ENCODE measurements at regions not wholly inside any gene's neighbourhood (a gene's known extent, or its start where the extent isn't known, plus 50 kb on each side); places are given as distances from the start of the nearest gene placed in this dataset.
A peak's percentile ranks its signal among the peaks of the same experiment; 100 is the strongest.

- intact Hi-C loops (cut with micrococcal nuclease; ENCODE audit: unreplicated experiment), result loop anchor here (10.0 kb wide), 1 partner anchor 112 kb away; no protein-coding TSS in a partner anchor
- Mint-ChIP-seq H3K4me1 (ENCODE audit: low read depth, unreplicated experiment) (peaks cover 14% of the 10 kb centered on the region), H3K9me3 (ENCODE audit: low read depth, unreplicated experiment) (no peaks in the 10 kb centered on the region), H3K27ac (ENCODE audit: unreplicated experiment) (no peak overlapping the region), H3K27me3 (ENCODE audit: unreplicated experiment) (no peaks in the 10 kb centered on the region), H3K4me3 (ENCODE audit: low read depth, unreplicated experiment) (no peak overlapping the region), H3K36me3 (ENCODE audit: insufficient read depth, unreplicated experiment) (no peaks in the 10 kb centered on the region)
- CTCF ChIA-PET, result no interaction called here
- peak; percentile 27 for DNase-seq
- no peak for TF ChIP-seq CTCF (IDR thresholded peaks at IDR 0.05; ENCODE audit: unreplicated experiment)
- BruUV-seq (replicated peaks), result no TSS peak
These were observed 129.1 kb downstream of the SNX19 start for GRCh38 chr11:130787092-130787616.

GRCh38 chr11:130787973-130788570, 128.2 kb downstream of the SNX19 start:
- Mint-ChIP-seq H3K4me3 (ENCODE audit: low read depth, unreplicated experiment) (no peak overlapping the region), H3K27me3 (ENCODE audit: unreplicated experiment) (no peaks in the 10 kb centered on the region), H3K36me3 (ENCODE audit: insufficient read depth, unreplicated experiment) (no peaks in the 10 kb centered on the region), H3K4me1 (ENCODE audit: low read depth, unreplicated experiment) (peaks cover 10% of the 10 kb centered on the region), H3K9me3 (ENCODE audit: low read depth, unreplicated experiment) (no peaks in the 10 kb centered on the region), H3K27ac (ENCODE audit: unreplicated experiment) (no peak overlapping the region)
- CTCF ChIA-PET, result no interaction called here
- no peak for DNase-seq
- TF ChIP-seq CTCF (IDR thresholded peaks at IDR 0.05; ENCODE audit: unreplicated experiment), result no peak
- intact Hi-C loops (cut with micrococcal nuclease; ENCODE audit: unreplicated experiment), result loop anchor here (10.0 kb wide), 1 partner anchor 113 kb away; no protein-coding TSS in a partner anchor
- BruUV-seq (replicated peaks), result no TSS peak

- intact Hi-C loops (cut with micrococcal nuclease; ENCODE audit: unreplicated experiment), result loop anchor here (10.0 kb wide), 1 partner anchor 114 kb away; no protein-coding TSS in a partner anchor
- Mint-ChIP-seq H3K27me3 (ENCODE audit: unreplicated experiment) (no peaks in the 10 kb centered on the region), H3K4me3 (ENCODE audit: low read depth, unreplicated experiment) (no peak overlapping the region), H3K4me1 (ENCODE audit: low read depth, unreplicated experiment) (peaks cover 10% of the 10 kb centered on the region), H3K27ac (ENCODE audit: unreplicated experiment) (no peak overlapping the region), H3K9me3 (ENCODE audit: low read depth, unreplicated experiment) (no peaks in the 10 kb centered on the region), H3K36me3 (ENCODE audit: insufficient read depth, unreplicated experiment) (no peaks in the 10 kb centered on the region)
- CTCF ChIA-PET, result no interaction called here
- no TSS peak for BruUV-seq (replicated peaks)
- no peak for DNase-seq
- TF ChIP-seq CTCF (IDR thresholded peaks at IDR 0.05; ENCODE audit: unreplicated experiment), result no peak
These were observed 127.1 kb downstream of the SNX19 start for GRCh38 chr11:130789056-130789640.

GRCh38 chr11:130790689-130791088, 125.6 kb downstream of the SNX19 start:
- Mint-ChIP-seq H3K36me3 (ENCODE audit: insufficient read depth, unreplicated experiment) (no peaks in the 10 kb centered on the region), H3K9me3 (ENCODE audit: low read depth, unreplicated experiment) (no peaks in the 10 kb centered on the region), H3K27me3 (ENCODE audit: unreplicated experiment) (no peaks in the 10 kb centered on the region), H3K4me3 (ENCODE audit: low read depth, unreplicated experiment) (no peak overlapping the region), H3K27ac (ENCODE audit: unreplicated experiment) (no peak overlapping the region), H3K4me1 (ENCODE audit: low read depth, unreplicated experiment) (peaks cover 10% of the 10 kb centered on the region)
- intact Hi-C loops (cut with micrococcal nuclease; ENCODE audit: unreplicated experiment), result no loop called here
- DNase-seq, result no peak
- no peak for TF ChIP-seq CTCF (IDR thresholded peaks at IDR 0.05; ENCODE audit: unreplicated experiment)
- no TSS peak for BruUV-seq (replicated peaks)
- CTCF ChIA-PET, result no interaction called here

Measured in Calu3 (cell line).